Thymus (tissue), 11 donors: ENCODE measurements at regions not wholly inside any gene's neighbourhood (a gene's known extent, or its start where the extent isn't known, plus 50 kb on each side); places are given as distances from the start of the nearest gene placed in this dataset.

Experiments
- DNase-seq, 9 donors: peaks; one replicate each; pipeline ENCODE4 v3.0.0-alpha.2; 2013; ENCODE audit warnings: low spot score in 9 of 9, low read depth in 6 of 9, missing footprints in 1 of 9
- H3K27ac ChIP-seq, 2 donors: one replicate each; pipeline ENCODE4 v1.5.1; 2013; ENCODE audit warnings: control low read depth in 1 of 2, low read depth in 1 of 2, low read length in 1 of 2, mild to moderate bottlenecking in 1 of 2, moderate library complexity in 1 of 2
- H3K27me3 ChIP-seq, 2 donors: one replicate each; pipeline ENCODE4 v1.5.1; 2013; ENCODE audit warnings: low read length in 1 of 2; ENCODE audit not compliant: control insufficient read depth in 2 of 2, insufficient read depth in 1 of 2
- H3K36me3 ChIP-seq, 2 donors: one replicate each; pipeline ENCODE4 v1.5.1; 2013; ENCODE audit warnings: low read length in 1 of 2, mild to moderate bottlenecking in 1 of 2, moderate library complexity in 1 of 2; ENCODE audit not compliant: control insufficient read depth in 2 of 2, insufficient read depth in 2 of 2
- H3K4me1 ChIP-seq, 2 donors: one replicate each; pipeline ENCODE4 v1.5.1; 2013; ENCODE audit warnings: low read length in 2 of 2; ENCODE audit not compliant: control insufficient read depth in 2 of 2, insufficient read depth in 2 of 2
- H3K4me3 ChIP-seq, 2 donors: one replicate each; pipeline ENCODE4 v1.5.1; 2013; ENCODE audit warnings: low read length in 2 of 2, control low read depth in 1 of 2, mild to moderate bottlenecking in 1 of 2
- H3K9me3 ChIP-seq, 2 donors: one replicate each; pipeline ENCODE4 v1.5.1; 2013; ENCODE audit warnings: low read length in 1 of 2, mild to moderate bottlenecking in 1 of 2; ENCODE audit not compliant: control insufficient read depth in 2 of 2, insufficient read depth in 1 of 2
- WGBS: extraction: QIAGEN DNeasy Blood & Tissue Kit; methylation state at CpG from one replicate; pipeline ENCODE4 v1.1.7; 2013; 5-methylcytosine and 5-hydroxymethylcytosine counted together
- donor health status: healthy.

DNA sequence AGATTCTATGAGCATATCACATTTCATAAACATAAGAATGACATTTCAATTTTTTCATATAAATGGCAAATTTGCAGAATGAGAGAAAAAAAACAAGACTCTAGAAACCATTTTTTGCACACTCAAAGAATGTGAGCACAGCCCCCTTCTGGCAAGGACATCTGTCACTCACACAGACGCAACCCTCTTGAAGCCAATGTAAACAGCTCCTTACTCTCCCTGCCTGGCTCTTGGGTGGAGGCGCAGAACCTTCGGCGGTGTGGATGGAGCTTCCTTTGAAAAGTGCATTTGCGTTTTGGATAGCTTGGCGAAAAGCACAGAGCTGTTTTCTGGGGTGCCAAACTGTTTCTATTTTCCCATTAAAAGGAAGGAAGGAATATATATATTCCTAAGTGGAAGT, 367.6 kb upstream of the TSHZ3 start:
- Histone ChIP-seq H3K27me3 (no peaks in the 10 kb centered on the region), H3K4me3 (no peak overlapping the region), H3K27ac (no peak overlapping the region), H3K9me3 (no peaks in the 10 kb centered on the region), H3K4me1 (no peaks in the 10 kb centered on the region), H3K36me3 (no peaks in the 10 kb centered on the region)
- 74% methylated on average over 6 of the region's 6 CpGs for WGBS
- DNase-seq: no peak

DNA sequence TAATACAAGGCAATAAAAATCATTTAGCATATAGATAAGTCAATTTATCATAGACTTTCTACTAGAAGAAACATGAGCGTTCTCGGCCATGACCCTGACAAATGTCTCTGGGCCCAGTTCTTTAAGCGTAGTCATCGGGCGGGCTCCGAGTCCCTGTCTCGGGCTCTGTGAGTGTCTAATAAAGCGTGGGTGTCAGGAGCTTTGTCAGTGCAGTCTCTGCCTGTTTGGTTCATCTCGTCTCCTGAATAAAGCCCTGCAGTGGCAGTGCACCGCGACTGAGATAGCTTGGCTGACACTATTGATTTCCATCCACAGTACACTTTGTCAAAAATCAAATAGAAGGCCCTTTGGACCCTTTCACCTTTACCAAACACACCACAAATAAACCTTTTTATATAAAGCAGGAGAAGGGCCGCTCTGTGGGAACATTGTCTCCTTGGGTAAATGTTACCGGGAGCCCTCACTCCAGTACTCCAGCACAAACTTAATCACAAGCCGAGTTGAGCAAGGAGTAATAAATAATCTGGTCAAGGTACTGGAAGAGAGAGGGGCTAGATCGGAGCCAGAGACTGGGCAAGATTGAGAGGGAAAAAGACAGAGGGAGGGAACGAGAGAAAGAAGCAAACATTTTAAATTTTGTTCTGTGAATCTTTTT, 368.2 kb upstream of the TSHZ3 start:
- no peak overlapping the region for H3K4me3 ChIP-seq
- 88% methylated on average over 16 of the region's 16 CpGs for WGBS

DNA sequence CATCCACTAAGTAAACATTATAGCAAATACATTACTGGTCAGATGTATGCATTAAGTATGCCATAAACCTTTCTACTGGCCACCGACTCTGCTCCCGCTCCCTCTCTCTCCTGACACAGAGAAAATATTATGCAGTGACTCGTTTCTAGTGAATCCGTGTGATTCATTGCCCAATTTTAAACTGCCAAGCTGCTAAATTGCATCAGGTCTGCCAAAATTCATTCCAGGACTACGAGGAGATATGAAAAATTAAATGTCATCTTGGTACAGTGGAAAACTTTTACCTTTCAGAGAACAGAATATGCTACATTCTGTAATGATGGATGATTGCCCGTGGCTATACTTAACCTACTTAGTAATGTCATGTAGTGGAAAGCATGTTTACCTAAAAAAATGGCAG, 368.8 kb upstream of the TSHZ3 start:
- no peaks in the 10 kb centered on the region for H3K9me3 ChIP-seq
- no peaks in the 10 kb centered on the region for H3K36me3 ChIP-seq
- H3K27ac ChIP-seq: no peak overlapping the region
- no peaks in the 10 kb centered on the region for H3K4me1 ChIP-seq
- H3K27me3 ChIP-seq: no peaks in the 10 kb centered on the region
- no peak for DNase-seq
- no peak overlapping the region for H3K4me3 ChIP-seq
- 84% methylated on average over 6 of the region's 6 CpGs for WGBS

More for the DNA sequence above, 368.2 kb upstream of the TSHZ3 start:
- Histone ChIP-seq H3K36me3 (no peaks in the 10 kb centered on the region), H3K27ac (no peak overlapping the region), H3K4me1 (no peaks in the 10 kb centered on the region), H3K27me3 (no peaks in the 10 kb centered on the region), H3K9me3 (no peaks in the 10 kb centered on the region)
- DNase-seq: no peak

DNA sequence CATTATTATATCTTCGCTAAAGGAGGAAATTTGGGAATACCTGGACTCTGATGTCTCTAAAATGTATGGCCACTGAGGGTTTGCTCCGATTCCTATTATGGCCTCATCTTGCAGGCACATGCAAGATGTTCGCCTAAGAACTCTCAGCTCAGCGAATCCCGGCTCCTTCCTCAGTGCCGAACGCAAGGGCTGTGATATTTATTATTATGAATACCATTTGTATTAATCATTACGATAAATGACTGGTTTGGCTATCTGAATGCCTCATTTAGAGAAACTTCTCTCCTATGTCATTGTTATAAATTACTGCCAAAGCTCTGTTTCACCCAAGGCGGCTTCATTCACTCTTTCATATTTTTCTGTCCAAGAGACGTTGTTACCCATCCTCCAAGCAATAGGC, 369.7 kb upstream of the TSHZ3 start:
- Histone ChIP-seq H3K27me3 (no peaks in the 10 kb centered on the region), H3K27ac (no peak overlapping the region), H3K36me3 (no peaks in the 10 kb centered on the region), H3K9me3 (no peaks in the 10 kb centered on the region), H3K4me1 (no peaks in the 10 kb centered on the region), H3K4me3 (no peak overlapping the region)
- no peak for DNase-seq
- WGBS: 95% methylated on average over 10 of the region's 10 CpGs

DNA sequence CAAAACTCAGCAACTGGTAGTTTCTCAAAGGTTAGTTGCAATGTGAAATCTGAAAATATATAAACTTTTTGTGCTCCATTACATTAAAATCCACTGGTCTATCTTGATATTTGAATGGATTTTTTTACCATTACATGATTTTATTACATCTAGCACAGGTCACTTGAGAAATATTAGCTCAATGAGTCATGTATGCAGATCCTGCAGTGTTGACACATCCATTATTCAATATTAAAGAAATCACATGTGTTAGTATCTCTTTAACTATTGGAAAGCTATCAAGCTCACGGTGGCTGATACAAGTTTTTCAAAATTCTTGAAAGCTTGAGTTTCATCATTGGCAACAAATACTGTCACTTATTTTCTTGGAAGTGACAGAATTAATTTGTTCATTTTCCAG, 373.9 kb upstream of the TSHZ3 start:
- WGBS: 99% methylated on average over 1 of the region's 1 CpG
- Histone ChIP-seq H3K9me3 (no peaks in the 10 kb centered on the region), H3K27ac (no peak overlapping the region), H3K27me3 (no peaks in the 10 kb centered on the region), H3K4me1 (no peaks in the 10 kb centered on the region), H3K36me3 (no peaks in the 10 kb centered on the region), H3K4me3 (no peak overlapping the region)
- no peak for DNase-seq

DNA sequence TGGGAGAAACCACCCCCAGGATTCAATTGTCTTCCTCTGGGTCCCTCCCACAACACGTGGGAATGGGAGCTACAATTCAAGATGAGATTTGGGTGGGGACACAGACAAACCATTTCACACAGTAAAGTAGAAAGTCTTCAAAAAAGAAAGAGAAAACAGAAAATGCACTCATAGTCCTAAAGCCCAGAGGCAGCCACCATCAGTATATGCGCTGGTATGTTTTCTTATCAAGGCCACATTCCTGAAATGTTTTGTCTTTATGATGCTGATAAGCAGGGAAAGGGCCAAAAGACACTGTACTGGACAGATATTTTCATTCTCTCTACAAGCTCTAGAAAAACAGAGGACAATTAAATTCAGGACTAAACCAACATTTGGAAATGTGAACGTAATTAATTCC, 375.8 kb upstream of the TSHZ3 start:
- Histone ChIP-seq H3K9me3 (no peaks in the 10 kb centered on the region), H3K4me1 (no peaks in the 10 kb centered on the region), H3K4me3 (no peak overlapping the region), H3K27ac (no peak overlapping the region), H3K27me3 (no peaks in the 10 kb centered on the region), H3K36me3 (no peaks in the 10 kb centered on the region)
- DNase-seq: no peak
- WGBS: 86% methylated on average over 3 of the region's 3 CpGs

DNA sequence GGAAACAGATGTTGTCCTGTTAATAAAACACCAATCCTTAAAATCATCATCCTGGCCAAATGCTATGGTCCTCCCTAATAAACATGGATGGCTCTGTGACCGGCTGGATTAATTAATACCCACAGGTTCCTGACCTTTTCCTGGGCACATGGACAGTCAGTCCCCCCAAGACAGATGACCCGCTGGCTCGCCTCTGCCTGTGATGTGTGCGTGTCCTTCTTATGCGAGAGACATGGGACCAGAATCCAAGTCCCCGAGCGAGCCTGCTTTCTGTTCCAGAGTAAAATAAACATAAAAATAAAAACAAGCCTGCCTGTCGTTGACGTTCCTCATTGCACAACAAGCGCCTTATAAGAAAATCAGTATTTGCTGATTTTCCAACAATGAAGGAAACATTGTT, 378.3 kb upstream of the TSHZ3 start:
- no peaks in the 10 kb centered on the region for H3K4me1 ChIP-seq
- H3K36me3 ChIP-seq: no peaks in the 10 kb centered on the region
- WGBS: 96% methylated on average over 10 of the region's 10 CpGs
- no peak for DNase-seq
- H3K27me3 ChIP-seq: no peaks in the 10 kb centered on the region
- H3K9me3 ChIP-seq: no peaks in the 10 kb centered on the region
- H3K4me3 ChIP-seq: no peak overlapping the region
- H3K27ac ChIP-seq: no peak overlapping the region

DNA sequence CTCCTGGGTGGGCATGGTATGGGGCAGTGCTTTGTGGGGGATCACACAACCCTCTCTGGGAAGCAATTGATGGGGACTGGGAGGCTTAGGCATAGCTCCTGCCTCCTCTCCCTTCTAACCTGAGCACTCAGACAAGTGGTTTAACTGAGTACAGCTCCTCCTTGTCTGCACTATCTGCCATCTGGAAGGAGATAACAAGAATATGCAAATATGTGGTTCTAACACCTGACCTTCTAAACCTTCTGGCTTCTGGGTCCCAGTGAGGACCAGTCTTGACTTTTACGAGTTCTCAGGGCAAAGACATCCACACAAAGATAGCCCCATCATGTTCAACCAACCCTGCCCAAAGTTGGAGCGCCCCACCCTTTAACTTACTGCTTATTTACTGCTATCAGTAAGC, 381.0 kb upstream of the TSHZ3 start:
- DNase-seq: no peak
- no peaks in the 10 kb centered on the region for H3K9me3 ChIP-seq
- H3K36me3 ChIP-seq: no peaks in the 10 kb centered on the region
- no peak overlapping the region for H3K4me3 ChIP-seq
- H3K27me3 ChIP-seq: no peaks in the 10 kb centered on the region
- 85% methylated on average over 2 of the region's 2 CpGs for WGBS
- H3K27ac ChIP-seq: no peak overlapping the region
- H3K4me1 ChIP-seq: no peaks in the 10 kb centered on the region

DNA sequence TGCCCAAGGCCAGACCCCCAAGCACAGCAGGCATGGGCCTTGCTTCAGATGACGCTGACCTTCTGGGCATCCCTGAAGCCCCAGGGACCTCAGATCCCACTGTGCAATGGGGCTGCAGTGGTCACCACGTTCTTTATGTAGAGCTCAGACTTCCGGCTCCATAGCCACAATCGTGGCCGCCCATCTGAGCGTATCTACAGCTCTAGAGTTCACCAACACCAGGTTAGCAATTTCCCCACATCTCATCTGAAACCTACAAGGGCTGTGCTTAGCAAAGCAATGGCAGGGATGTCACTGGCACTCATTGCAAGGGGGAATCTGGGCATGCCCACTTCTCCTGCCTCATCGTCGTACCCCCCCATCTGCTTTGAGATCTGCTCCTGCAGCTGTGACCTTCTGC, 384.4 kb upstream of the TSHZ3 start:
- H3K4me1 ChIP-seq: no peaks in the 10 kb centered on the region
- no peaks in the 10 kb centered on the region for H3K27me3 ChIP-seq
- H3K36me3 ChIP-seq: no peaks in the 10 kb centered on the region
- no peaks in the 10 kb centered on the region for H3K9me3 ChIP-seq
- H3K4me3 ChIP-seq: no peak overlapping the region
- no peak overlapping the region for H3K27ac ChIP-seq
- no peak for DNase-seq
- 94% methylated on average over 8 of the region's 8 CpGs for WGBS

DNA sequence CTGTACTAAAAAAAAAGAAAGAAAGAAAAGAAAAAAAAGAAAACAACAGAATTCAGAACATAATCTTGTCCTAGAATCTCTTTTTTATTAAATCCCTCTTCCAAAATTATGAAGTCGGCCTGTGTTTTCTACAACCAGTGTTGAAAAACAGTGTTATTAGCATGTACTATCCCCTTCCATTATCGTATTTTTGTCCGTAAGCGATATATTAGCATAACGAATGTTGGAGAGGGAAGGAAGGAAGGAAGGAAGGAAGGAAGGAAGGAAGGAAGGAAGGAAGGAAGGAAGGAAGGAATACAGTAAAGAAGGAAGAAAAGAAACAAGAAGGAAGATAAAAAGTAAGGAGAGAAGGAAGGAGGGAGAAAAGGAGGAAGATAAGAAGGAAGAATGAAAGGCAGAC, 393.0 kb upstream of the TSHZ3 start:
- no peak for DNase-seq
- WGBS: 91% methylated on average over 5 of the region's 5 CpGs
- no peaks in the 10 kb centered on the region for H3K4me1 ChIP-seq
- H3K4me3 ChIP-seq: no peak overlapping the region
- no peaks in the 10 kb centered on the region for H3K27me3 ChIP-seq
- no peak overlapping the region for H3K27ac ChIP-seq
- no peaks in the 10 kb centered on the region for H3K36me3 ChIP-seq
- no peaks in the 10 kb centered on the region for H3K9me3 ChIP-seq
